ENCODE measurements at regions not wholly inside any gene's neighbourhood (a gene's known extent, or its start where the extent isn't known, plus 50 kb on each side); places are given as distances from the start of the nearest gene placed in this dataset.

DNA sequence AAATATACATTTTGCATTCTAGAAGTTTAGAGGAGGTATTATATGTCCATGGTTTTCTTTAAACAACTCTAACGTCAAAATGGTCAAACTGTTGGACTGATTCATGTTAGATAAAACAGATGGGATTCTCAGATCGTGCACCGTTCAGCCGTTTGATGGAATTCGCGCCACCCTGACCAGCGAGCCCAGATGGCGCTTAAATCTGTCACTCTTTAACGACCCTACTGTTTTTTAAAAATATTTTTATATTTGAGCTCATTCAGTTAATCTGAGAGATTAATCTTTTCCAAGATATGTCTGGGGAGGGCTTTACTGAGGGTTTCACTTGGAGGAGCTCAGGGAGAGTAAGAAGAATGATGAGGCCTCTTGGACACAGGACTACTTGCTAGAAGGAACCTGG lies 164.4 kb downstream of the TM9SF2 start:
- peaks cover 12% of the 10 kb centered on the region for H3K27me3 ChIP-seq (ENCODE audit: control insufficient read depth, insufficient read depth, low read length)
- WGBS (ENCODE audit: insufficient coverage, low lambda C conversion rate): no CpG with 5 or more reads among the region's 9 CpGs
- no peaks in the 10 kb centered on the region for H3K36me3 ChIP-seq (ENCODE audit: control insufficient read depth, insufficient read depth, low read length)
- no peaks in the 10 kb centered on the region for H3K4me1 ChIP-seq (ENCODE audit: control insufficient read depth, insufficient read depth, low read length)
- no peaks in the 10 kb centered on the region for H3K9me3 ChIP-seq (ENCODE audit: control insufficient read depth, low read depth, low read length)
- no peak overlapping the region for H3K4me3 ChIP-seq (ENCODE audit: low read length)
- H3K27ac ChIP-seq (ENCODE audit: low read length): no peak overlapping the region
- no peak for DNase-seq

- H3K4me3 ChIP-seq (ENCODE audit: low read length): no peak overlapping the region
- peaks cover 12% of the 10 kb centered on the region for H3K27me3 ChIP-seq (ENCODE audit: control insufficient read depth, insufficient read depth, low read length)
- no peaks in the 10 kb centered on the region for H3K9me3 ChIP-seq (ENCODE audit: control insufficient read depth, low read depth, low read length)
- no peaks in the 10 kb centered on the region for H3K4me1 ChIP-seq (ENCODE audit: control insufficient read depth, insufficient read depth, low read length)
- H3K27ac ChIP-seq (ENCODE audit: low read length): no peak overlapping the region
- DNase-seq: no peak
- H3K36me3 ChIP-seq (ENCODE audit: control insufficient read depth, insufficient read depth, low read length): no peaks in the 10 kb centered on the region
- whole genome bisulfite sequencing (ENCODE audit: insufficient coverage, low lambda C conversion rate): no CpG with 5 or more reads among the region's 2 CpGs
These were observed 162.6 kb downstream of the TM9SF2 start for GRCh38 chr13:99663908-99664307.

DNA sequence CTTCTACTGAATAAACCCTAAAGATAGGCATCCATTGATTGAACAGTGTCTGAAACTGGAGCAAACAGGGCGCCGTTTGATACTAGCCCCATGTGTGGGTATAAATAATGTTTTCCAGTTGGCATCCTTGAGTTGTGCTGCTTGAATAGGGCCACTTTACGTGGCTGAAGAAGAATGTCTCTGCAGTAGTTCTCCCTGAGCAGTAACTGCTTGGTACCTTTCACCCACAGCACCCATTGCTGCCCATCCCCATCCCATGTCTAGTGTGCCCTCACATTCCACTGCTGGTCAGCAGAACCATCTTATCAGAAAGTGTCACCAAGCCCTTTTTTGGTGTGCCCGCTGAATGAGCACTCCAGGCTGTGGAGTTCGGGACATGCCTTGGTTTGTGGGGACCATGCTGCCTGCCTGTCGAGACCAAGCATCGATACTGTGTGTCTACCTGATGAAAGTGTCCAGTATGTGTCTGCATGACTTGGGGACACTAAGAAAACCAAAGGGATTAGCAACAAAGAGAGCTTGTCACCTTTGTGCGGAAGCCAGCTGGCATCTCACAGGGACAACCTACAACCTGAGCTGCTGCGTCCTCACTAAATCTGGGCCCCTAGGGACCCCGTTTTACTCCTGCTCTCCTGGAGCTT lies 162.0 kb downstream of the TM9SF2 start:
- DNase-seq: no peak
- H3K4me3 ChIP-seq (ENCODE audit: low read length): no peak overlapping the region
- WGBS (ENCODE audit: insufficient coverage, low lambda C conversion rate): no CpG with 5 or more reads among the region's 10 CpGs
- H3K27me3 ChIP-seq (ENCODE audit: control insufficient read depth, insufficient read depth, low read length): peaks cover 12% of the 10 kb centered on the region
- no peaks in the 10 kb centered on the region for H3K36me3 ChIP-seq (ENCODE audit: control insufficient read depth, insufficient read depth, low read length)
- H3K9me3 ChIP-seq (ENCODE audit: control insufficient read depth, low read depth, low read length): no peaks in the 10 kb centered on the region
- no peaks in the 10 kb centered on the region for H3K4me1 ChIP-seq (ENCODE audit: control insufficient read depth, insufficient read depth, low read length)
- no peak overlapping the region for H3K27ac ChIP-seq (ENCODE audit: low read length)

- peaks cover 3% of the 10 kb centered on the region for H3K9me3 ChIP-seq (ENCODE audit: control insufficient read depth, low read depth, low read length)
- H3K27me3 ChIP-seq (ENCODE audit: control insufficient read depth, insufficient read depth, low read length): peaks cover 12% of the 10 kb centered on the region
- no CpG with 5 or more reads among the region's 3 CpGs for WGBS (ENCODE audit: insufficient coverage, low lambda C conversion rate)
- no peaks in the 10 kb centered on the region for H3K4me1 ChIP-seq (ENCODE audit: control insufficient read depth, insufficient read depth, low read length)
- peak in 1 of 2 donors; percentile 55 for DNase-seq
- H3K4me3 ChIP-seq (ENCODE audit: low read length): no peak overlapping the region
- H3K27ac ChIP-seq (ENCODE audit: low read length): no peak overlapping the region
- no peaks in the 10 kb centered on the region for H3K36me3 ChIP-seq (ENCODE audit: control insufficient read depth, insufficient read depth, low read length)
These were observed 161.4 kb downstream of the TM9SF2 start for GRCh38 chr13:99662678-99663077.

- peaks cover 12% of the 10 kb centered on the region for H3K27me3 ChIP-seq (ENCODE audit: control insufficient read depth, insufficient read depth, low read length)
- H3K9me3 ChIP-seq (ENCODE audit: control insufficient read depth, low read depth, low read length): peaks cover 3% of the 10 kb centered on the region
- no peak for DNase-seq
- no peak overlapping the region for H3K27ac ChIP-seq (ENCODE audit: low read length)
- H3K36me3 ChIP-seq (ENCODE audit: control insufficient read depth, insufficient read depth, low read length): no peaks in the 10 kb centered on the region
- no peaks in the 10 kb centered on the region for H3K4me1 ChIP-seq (ENCODE audit: control insufficient read depth, insufficient read depth, low read length)
- no CpG with 5 or more reads among the region's 3 CpGs for WGBS (ENCODE audit: insufficient coverage, low lambda C conversion rate)
- no peak overlapping the region for H3K4me3 ChIP-seq (ENCODE audit: low read length)
These were observed 160.5 kb downstream of the TM9SF2 start for GRCh38 chr13:99661791-99662190.

DNA sequence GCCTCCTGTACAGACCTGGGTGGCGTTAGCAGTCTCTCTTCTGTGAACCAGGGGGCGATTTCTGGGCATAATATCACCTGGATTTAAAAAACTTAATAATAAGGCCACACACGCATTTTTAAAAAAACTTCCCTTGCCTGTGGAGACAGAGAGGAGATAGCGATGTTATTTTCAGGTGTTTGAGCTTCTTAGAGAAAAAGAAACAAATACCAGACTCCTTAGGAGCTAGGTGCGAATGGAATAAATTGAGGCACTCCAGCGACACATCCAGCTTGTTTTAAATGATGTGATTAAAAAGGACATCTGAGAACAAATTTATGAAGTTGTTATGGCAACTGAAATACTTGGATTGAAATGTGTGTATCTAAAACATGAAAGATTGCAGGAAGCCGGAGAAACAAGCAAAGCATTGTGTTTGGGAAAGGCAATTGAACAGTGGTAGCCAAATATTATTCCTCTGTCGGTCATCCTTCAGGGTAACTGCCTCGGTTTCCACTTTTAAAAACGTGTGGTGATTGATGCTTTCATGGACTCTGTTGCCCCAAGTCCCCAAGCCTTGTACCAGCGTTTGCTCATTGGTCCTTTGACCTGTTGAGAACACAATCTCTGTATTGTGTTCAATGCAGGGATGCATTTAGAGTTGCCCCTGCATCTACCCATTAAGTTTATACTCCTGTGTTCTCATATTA lies 158.7 kb downstream of the TM9SF2 start:
- Histone ChIP-seq H3K4me3 (ENCODE audit: low read length) (no peak overlapping the region), H3K36me3 (ENCODE audit: control insufficient read depth, insufficient read depth, low read length) (no peaks in the 10 kb centered on the region), H3K27ac (ENCODE audit: low read length) (no peak overlapping the region), H3K27me3 (ENCODE audit: control insufficient read depth, insufficient read depth, low read length) (peaks cover 8% of the 10 kb centered on the region), H3K4me1 (ENCODE audit: control insufficient read depth, insufficient read depth, low read length) (peaks cover 2% of the 10 kb centered on the region), H3K9me3 (ENCODE audit: control insufficient read depth, low read depth, low read length) (peaks cover 3% of the 10 kb centered on the region)
- 72% methylated on average over 3 of the region's 11 CpGs for WGBS (ENCODE audit: insufficient coverage, low lambda C conversion rate)
- DNase-seq: no peak

GRCh38 chr13:99659226-99659625 lies 158.0 kb downstream of the TM9SF2 start:
- no peak overlapping the region for H3K4me3 ChIP-seq (ENCODE audit: low read length)

GRCh38 chr13:99658261-99658991 lies 157.2 kb downstream of the TM9SF2 start:
- peak overlapping the region; percentile 40 for H3K27ac ChIP-seq (ENCODE audit: low read length)
- DNase-seq: peak; percentile 33 to 71
- peaks cover 3% of the 10 kb centered on the region for H3K9me3 ChIP-seq (ENCODE audit: control insufficient read depth, low read depth, low read length)
- peak overlapping the region; percentile 53 for H3K4me3 ChIP-seq (ENCODE audit: low read length)
- H3K27me3 ChIP-seq (ENCODE audit: control insufficient read depth, insufficient read depth, low read length): peaks cover 6% of the 10 kb centered on the region
- peaks cover 2% of the 10 kb centered on the region for H3K4me1 ChIP-seq (ENCODE audit: control insufficient read depth, insufficient read depth, low read length)
- no CpG with 5 or more reads among the region's 26 CpGs for WGBS (ENCODE audit: insufficient coverage, low lambda C conversion rate)
- no peaks in the 10 kb centered on the region for H3K36me3 ChIP-seq (ENCODE audit: control insufficient read depth, insufficient read depth, low read length)

More at GRCh38 chr13:99659226-99659625, 158.0 kb downstream of the TM9SF2 start:
- no peaks in the 10 kb centered on the region for H3K36me3 ChIP-seq (ENCODE audit: control insufficient read depth, insufficient read depth, low read length)
- no peak overlapping the region for H3K27ac ChIP-seq (ENCODE audit: low read length)
- H3K4me1 ChIP-seq (ENCODE audit: control insufficient read depth, insufficient read depth, low read length): peaks cover 2% of the 10 kb centered on the region
- no peak for DNase-seq
- peaks cover 3% of the 10 kb centered on the region for H3K9me3 ChIP-seq (ENCODE audit: control insufficient read depth, low read depth, low read length)
- WGBS (ENCODE audit: insufficient coverage, low lambda C conversion rate): no CpG with 5 or more reads among the region's 3 CpGs
- peaks cover 8% of the 10 kb centered on the region for H3K27me3 ChIP-seq (ENCODE audit: control insufficient read depth, insufficient read depth, low read length)

- H3K4me3 ChIP-seq (ENCODE audit: low read length): peak overlapping the region; percentile 53
- H3K9me3 ChIP-seq (ENCODE audit: control insufficient read depth, low read depth, low read length): peaks cover 3% of the 10 kb centered on the region
- peaks cover 2% of the 10 kb centered on the region for H3K4me1 ChIP-seq (ENCODE audit: control insufficient read depth, insufficient read depth, low read length)
- H3K27ac ChIP-seq (ENCODE audit: low read length): peak overlapping the region; percentile 40
- peak; percentile 18 to 74 for DNase-seq
- H3K27me3 ChIP-seq (ENCODE audit: control insufficient read depth, insufficient read depth, low read length): peaks cover 2% of the 10 kb centered on the region
- no peaks in the 10 kb centered on the region for H3K36me3 ChIP-seq (ENCODE audit: control insufficient read depth, insufficient read depth, low read length)
- no CpG with 5 or more reads among the region's 29 CpGs for WGBS (ENCODE audit: insufficient coverage, low lambda C conversion rate)
These were observed 156.6 kb downstream of the TM9SF2 start for GRCh38 chr13:99657848-99658260.

DNA sequence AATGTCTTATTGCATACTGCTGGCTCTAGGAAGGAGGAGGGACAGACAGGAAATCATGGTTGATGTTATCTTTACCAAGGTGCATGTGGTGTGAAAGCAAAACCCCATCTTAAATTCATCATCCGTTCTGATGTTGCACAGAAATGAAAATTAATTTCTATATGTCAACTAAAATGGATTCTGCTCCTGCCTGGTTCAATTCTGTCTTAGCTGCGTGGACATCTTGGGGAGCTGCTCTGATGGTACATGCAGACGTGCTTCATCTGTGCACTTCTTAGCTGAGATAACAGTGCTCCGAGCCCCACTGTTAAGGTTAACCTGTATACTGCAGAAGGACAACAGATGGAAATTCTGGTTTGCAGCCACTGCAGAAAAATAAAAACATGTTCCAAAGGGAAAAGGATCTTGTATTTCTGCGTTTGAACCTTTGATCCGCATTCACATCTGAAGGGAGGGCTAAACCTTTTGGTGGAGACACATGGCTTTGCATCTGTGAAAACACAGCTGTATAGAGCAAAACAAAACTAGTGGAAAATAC lies 155.6 kb downstream of the TM9SF2 start:
- no peak for DNase-seq
- H3K4me1 ChIP-seq (ENCODE audit: control insufficient read depth, insufficient read depth, low read length): peaks cover 2% of the 10 kb centered on the region
- H3K4me3 ChIP-seq (ENCODE audit: low read length): no peak overlapping the region
- H3K27ac ChIP-seq (ENCODE audit: low read length): no peak overlapping the region
- H3K9me3 ChIP-seq (ENCODE audit: control insufficient read depth, low read depth, low read length): peaks cover 3% of the 10 kb centered on the region
- no peaks in the 10 kb centered on the region for H3K36me3 ChIP-seq (ENCODE audit: control insufficient read depth, insufficient read depth, low read length)
- 100% methylated on average over 2 of the region's 6 CpGs for WGBS (ENCODE audit: insufficient coverage, low lambda C conversion rate)
- H3K27me3 ChIP-seq (ENCODE audit: control insufficient read depth, insufficient read depth, low read length): peaks cover 2% of the 10 kb centered on the region
